ENCODE measurements at regions not wholly inside any gene's neighbourhood (a gene's known extent, or its start where the extent isn't known, plus 50 kb on each side); places are given as distances from the start of the nearest gene placed in this dataset.

GRCh38 chr10:61343796-61344195 lies 109.4 kb downstream of the TMEM26 start (continued):
- TF ChIP-seq HMGXB4 (CRISPR knock-in tag; IDR thresholded peaks at IDR 0.05; ENCODE audit: borderline replicate concordance) (no peak), ELK1 (IDR thresholded peaks at IDR 0.05; ENCODE audit: low read depth, low read length) (no peak), GATA3 (IDR thresholded peaks at IDR 0.05; ENCODE audit: borderline replicate concordance) (no peak), FOSL2 (IDR thresholded peaks at IDR 0.05) (no peak), FOSL2 (CRISPR knock-in tag; IDR thresholded peaks at IDR 0.05) (no peak), KDM5A (IDR thresholded peaks at IDR 0.05) (no peak), HDAC2 (IDR thresholded peaks at IDR 0.05) (no peak), ESRRA (IDR thresholded peaks at IDR 0.05; ENCODE audit: borderline replicate concordance, low read length) (no peak), HOXB5 (CRISPR knock-in tag; IDR thresholded peaks at IDR 0.05) (no peak), ZSCAN20 (CRISPR knock-in tag; IDR thresholded peaks at IDR 0.05) (no peak), RFX5 (IDR thresholded peaks at IDR 0.05) (no peak), NPAS2 (CRISPR knock-in tag; IDR thresholded peaks at IDR 0.05; ENCODE audit: borderline replicate concordance) (no peak), MAX (IDR thresholded peaks at IDR 0.05) (no peak), EP300 (IDR thresholded peaks at IDR 0.05) (no peak), FOXS1 (CRISPR knock-in tag; IDR thresholded peaks at IDR 0.05) (no peak)

- ChIA-PET CTCF (no interaction called here), POLR2A (no interaction called here)
- DNase-seq (ENCODE audit: low read depth in 1 of 2, low spot score in 1 of 2) (no peak), ATAC-seq (no peak), FAIRE-seq (no peak)
- Histone ChIP-seq H3K4me3 (no peak overlapping the region), H3K9me3 (no peaks in the 10 kb centered on the region), H3K4me1 (no peaks in the 10 kb centered on the region), H3K27ac (no peak overlapping the region), H3K4me2 (no peak overlapping the region)
- TF ChIP-seq HOXA7 (CRISPR knock-in tag; IDR thresholded peaks at IDR 0.05) (no peak), ELK1 (IDR thresholded peaks at IDR 0.05; ENCODE audit: low read depth, low read length) (no peak), HES2 (IDR thresholded peaks at IDR 0.05) (no peak), ZSCAN20 (CRISPR knock-in tag; IDR thresholded peaks at IDR 0.05) (no peak), EHMT2 (IDR thresholded peaks at IDR 0.05; ENCODE audit: low read depth) (no peak), ESRRA (IDR thresholded peaks at IDR 0.05; ENCODE audit: borderline replicate concordance, low read length) (no peak), RFX5 (IDR thresholded peaks at IDR 0.05) (no peak), HOXB13 (CRISPR knock-in tag; IDR thresholded peaks at IDR 0.05; ENCODE audit: low read depth) (no peak), E2F6 (IDR thresholded peaks at IDR 0.05; ENCODE audit: borderline replicate concordance, low read depth) (no peak), RARB (CRISPR knock-in tag; IDR thresholded peaks at IDR 0.05) (no peak), NFE2L2 (conservative IDR thresholded peaks at IDR 0.05; ENCODE audit: low read length) (no peak)
- 22% methylated on average over 5 of the region's 5 CpGs for WGBS (ENCODE audit: missing lambda C conversion rate)
Measured at GRCh38 chr10:61342858-61343572, 110.2 kb downstream of the TMEM26 start.

Measured in A549 (cell line).